ENCODE measurements at regions not wholly inside any gene's neighbourhood (a gene's known extent, or its start where the extent isn't known, plus 50 kb on each side); places are given as distances from the start of the nearest gene placed in this dataset.

DNA sequence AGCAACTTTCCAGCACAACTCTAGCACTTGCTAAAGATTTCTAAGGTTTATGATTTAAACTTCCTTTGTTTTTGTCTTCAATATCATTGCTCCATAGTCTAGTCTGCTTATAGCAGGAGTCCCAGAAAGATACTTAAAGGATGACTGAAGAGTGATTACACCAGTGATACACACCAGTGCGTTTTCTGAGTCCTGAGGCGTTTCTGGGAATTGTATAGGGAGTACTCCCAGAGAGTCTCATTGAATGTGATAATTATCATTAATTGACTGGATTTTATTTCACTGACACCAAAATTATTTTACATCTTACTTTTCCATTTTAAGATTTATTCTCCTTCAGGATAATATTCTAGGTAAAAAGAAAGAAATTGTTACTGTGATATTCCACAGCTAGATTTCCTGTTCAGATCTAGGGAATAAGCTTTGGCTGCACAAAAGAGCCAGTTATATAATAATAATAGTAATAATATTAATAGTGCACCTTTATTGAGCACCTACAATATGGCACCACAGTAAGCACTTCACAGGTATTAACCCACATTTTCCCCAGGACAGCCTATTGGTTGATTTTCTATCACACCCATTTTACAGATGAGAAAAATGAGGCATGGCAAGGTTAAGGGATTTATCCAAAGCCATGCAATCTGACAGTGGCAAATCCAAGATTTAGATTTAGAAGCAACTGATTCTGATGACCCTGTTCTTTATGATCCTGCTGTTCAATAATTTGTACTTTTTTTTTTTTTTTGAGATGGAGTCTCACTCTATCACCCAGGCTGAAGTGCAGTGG, 62.6 kb downstream of the IRX5 start:
- no peak for DNase-seq (ENCODE audit: extremely low spot score)
- TF ChIP-seq ARNT (IDR thresholded peaks at IDR 0.05) (no peak), FOXK2 (IDR thresholded peaks at IDR 0.05) (no peak), CTBP1 (IDR thresholded peaks at IDR 0.05; ENCODE audit: borderline replicate concordance) (no peak), BHLHE40 (IDR thresholded peaks at IDR 0.05; ENCODE audit: borderline replicate concordance) (no peak), ZNF384 (IDR thresholded peaks at IDR 0.05) (no peak)
- POLR2A ChIA-PET = no interaction called here
- CTCF ChIA-PET = no interaction called here

DNA sequence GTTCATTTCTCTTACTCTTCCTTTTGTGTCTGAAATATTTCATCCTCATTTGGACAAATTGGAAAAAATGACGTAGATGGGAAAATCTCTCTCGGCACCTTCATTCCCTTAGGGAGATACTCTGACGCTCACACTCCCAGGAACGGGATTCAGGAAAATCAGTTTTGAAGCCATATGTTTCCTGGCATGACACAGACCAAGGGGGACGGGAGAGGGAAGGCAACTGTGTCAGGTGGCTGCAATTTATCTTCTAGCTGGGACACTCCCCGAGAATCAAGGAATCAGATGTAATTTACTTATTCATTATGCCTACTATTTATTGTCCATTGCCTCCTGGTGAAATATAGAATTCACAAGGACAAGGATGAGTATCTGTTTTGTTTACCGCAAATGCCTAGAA, 65.5 kb downstream of the IRX5 start:
- no peak for DNase-seq (ENCODE audit: extremely low spot score)
- ChIA-PET CTCF (no interaction called here), POLR2A (no interaction called here)
- TF ChIP-seq TARDBP (IDR thresholded peaks at IDR 0.05) (no peak), FOXK2 (IDR thresholded peaks at IDR 0.05) (no peak), ARNT (IDR thresholded peaks at IDR 0.05) (no peak)

DNA sequence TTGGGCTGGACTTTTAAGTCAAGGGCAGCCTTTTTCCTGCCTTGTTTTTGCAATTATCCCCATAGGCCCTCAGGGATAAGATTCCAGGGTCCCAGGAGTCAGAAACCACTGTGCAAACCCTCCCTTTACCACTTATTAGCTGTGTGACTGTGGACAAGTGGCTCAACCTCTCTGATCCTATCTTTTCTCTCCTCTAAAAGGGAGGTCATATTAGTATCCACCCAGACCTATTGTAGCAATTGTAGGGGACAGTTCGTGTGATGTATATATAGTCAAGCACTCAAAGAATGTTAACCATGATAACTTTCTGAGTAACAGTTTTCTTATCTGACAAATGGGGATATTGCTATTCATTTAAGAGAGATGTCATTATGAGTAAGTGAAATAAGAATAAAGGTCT, 68.2 kb downstream of the IRX5 start:
- CTCF ChIA-PET = no interaction called here
- TF ChIP-seq HDGF (IDR thresholded peaks at IDR 0.05; ENCODE audit: borderline replicate concordance) = no peak
- TF ChIP-seq FOXA1 (IDR thresholded peaks at IDR 0.05) = no peak
- TF ChIP-seq, protein P1, sequence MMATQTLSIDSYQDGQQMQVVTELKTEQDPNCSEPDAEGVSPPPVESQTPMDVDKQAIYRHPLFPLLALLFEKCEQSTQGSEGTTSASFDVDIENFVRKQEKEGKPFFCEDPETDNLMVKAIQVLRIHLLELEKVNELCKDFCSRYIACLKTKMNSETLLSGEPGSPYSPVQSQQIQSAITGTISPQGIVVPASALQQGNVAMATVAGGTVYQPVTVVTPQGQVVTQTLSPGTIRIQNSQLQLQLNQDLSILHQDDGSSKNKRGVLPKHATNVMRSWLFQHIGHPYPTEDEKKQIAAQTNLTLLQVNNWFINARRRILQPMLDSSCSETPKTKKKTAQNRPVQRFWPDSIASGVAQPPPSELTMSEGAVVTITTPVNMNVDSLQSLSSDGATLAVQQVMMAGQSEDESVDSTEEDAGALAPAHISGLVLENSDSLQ (IDR thresholded peaks at IDR 0.05) = no peak
- TF ChIP-seq ARNT (IDR thresholded peaks at IDR 0.05) = no peak
- TF ChIP-seq NFRKB (IDR thresholded peaks at IDR 0.05) = no peak
- DNase-seq (ENCODE audit: extremely low spot score) = no peak
- POLR2A ChIA-PET = no interaction called here

DNA sequence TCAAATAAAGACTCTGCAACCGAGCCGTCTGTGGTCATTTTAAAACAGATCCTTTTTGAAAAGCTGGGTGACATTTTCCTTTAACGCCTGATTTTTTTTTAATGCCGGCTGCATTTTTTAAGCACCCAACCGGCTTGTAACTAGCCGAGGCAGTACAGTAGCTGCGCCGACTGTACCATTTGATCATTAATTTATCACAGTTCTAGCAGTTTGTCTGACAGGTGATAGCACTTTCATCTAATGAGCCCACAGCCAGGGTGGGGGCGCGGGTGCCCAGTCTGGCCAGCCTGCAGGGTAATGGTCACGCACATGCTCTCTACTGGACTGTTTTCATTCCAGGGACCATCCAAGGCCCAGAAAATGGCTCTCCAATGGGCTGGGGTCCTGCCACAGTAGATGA, 68.8 kb downstream of the IRX5 start:
- TF ChIP-seq CTBP1 (IDR thresholded peaks at IDR 0.05; ENCODE audit: borderline replicate concordance) = no peak
- TF ChIP-seq FOXA1 (IDR thresholded peaks at IDR 0.05) = no peak
- TF ChIP-seq ELF4 (IDR thresholded peaks at IDR 0.05) = no peak
- TF ChIP-seq FOXK2 (IDR thresholded peaks at IDR 0.05) = no peak
- TF ChIP-seq, protein P1 (IDR thresholded peaks at IDR 0.05) = no peak
- no peak for TF ChIP-seq ZNF384 (IDR thresholded peaks at IDR 0.05)
- TF ChIP-seq SP1 (IDR thresholded peaks at IDR 0.05) = no peak
- no peak for TF ChIP-seq L3MBTL2 (conservative IDR thresholded peaks at IDR 0.05)
- no peak for TF ChIP-seq ARNT (IDR thresholded peaks at IDR 0.05)
- POLR2A ChIA-PET = no interaction called here

DNA sequence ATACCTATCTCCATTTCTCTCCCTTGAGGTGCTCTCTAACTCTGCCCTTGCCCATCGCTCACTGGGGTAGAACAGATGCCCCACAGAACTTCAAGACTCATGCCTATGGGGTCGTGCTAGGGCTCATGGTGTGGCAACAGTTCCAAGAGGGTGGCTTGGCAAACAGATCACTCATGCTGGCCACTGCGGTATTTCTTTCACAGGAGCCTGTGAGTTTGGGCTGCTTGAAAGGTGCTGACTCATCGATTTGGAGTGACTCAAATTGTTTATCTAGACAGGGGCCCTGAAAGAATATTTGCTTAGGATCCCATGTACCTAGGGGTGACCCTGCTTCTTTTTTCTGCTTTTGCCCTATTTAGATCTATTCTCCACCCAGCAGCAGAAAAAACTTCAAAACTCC, 69.9 kb downstream of the IRX5 start:
- POLR2A ChIA-PET = no interaction called here
- CTCF ChIA-PET = no interaction called here
- DNase-seq (ENCODE audit: extremely low spot score) = no peak

More for the DNA sequence above, 68.8 kb downstream of the IRX5 start:
- DNase-seq (ENCODE audit: extremely low spot score) = no peak
- CTCF ChIA-PET = no interaction called here

DNA sequence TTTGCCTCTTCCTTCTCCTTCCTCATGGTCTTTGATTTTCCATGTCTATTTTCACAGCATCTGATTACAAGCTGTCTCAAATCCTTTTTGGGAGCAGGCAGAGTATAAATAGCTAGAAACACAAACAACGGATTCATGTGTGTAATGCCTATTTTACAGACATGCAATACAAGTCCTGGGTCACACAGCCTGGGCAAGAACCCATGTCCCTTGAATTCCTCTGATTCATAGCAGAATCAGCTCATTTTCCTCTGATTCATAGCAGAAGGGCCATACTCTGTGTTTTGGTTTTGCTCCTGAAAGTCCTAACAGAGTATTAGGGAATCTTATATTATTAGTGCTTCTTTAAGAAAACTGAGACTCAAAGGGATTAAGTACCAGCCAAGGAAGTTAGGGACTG, 71.3 kb downstream of the IRX5 start:
- DNase-seq (ENCODE audit: extremely low spot score) = no peak
- TF ChIP-seq FOXA1 (IDR thresholded peaks at IDR 0.05) (no peak), SUZ12 (IDR thresholded peaks at IDR 0.05) (no peak), TARDBP (IDR thresholded peaks at IDR 0.05) (no peak), ZNF384 (IDR thresholded peaks at IDR 0.05) (no peak)
- ChIA-PET CTCF (interaction anchor here (2.0 kb wide), 1 partner anchor 33 kb away, joined by 5 read pairs; no protein-coding TSS in a partner anchor), POLR2A (no interaction called here)

More for the DNA sequence above, 69.9 kb downstream of the IRX5 start:
- no peak for TF ChIP-seq SP1 (IDR thresholded peaks at IDR 0.05)
- no peak for TF ChIP-seq SUZ12 (IDR thresholded peaks at IDR 0.05)
- no peak for TF ChIP-seq ZNF384 (IDR thresholded peaks at IDR 0.05)
- TF ChIP-seq, protein P1 (IDR thresholded peaks at IDR 0.05) = no peak
- no peak for TF ChIP-seq LEF1 (IDR thresholded peaks at IDR 0.05; ENCODE audit: borderline replicate concordance)
- no peak for TF ChIP-seq NFRKB (IDR thresholded peaks at IDR 0.05)
- TF ChIP-seq HDGF (IDR thresholded peaks at IDR 0.05; ENCODE audit: borderline replicate concordance) = no peak
- no peak for TF ChIP-seq CTBP1 (IDR thresholded peaks at IDR 0.05; ENCODE audit: borderline replicate concordance)
- no peak for TF ChIP-seq ARNT (IDR thresholded peaks at IDR 0.05)
- no peak for TF ChIP-seq TARDBP (IDR thresholded peaks at IDR 0.05)
- TF ChIP-seq BHLHE40 (IDR thresholded peaks at IDR 0.05; ENCODE audit: borderline replicate concordance) = no peak
- no peak for TF ChIP-seq ELF4 (IDR thresholded peaks at IDR 0.05)
- no peak for TF ChIP-seq FOXM1 (IDR thresholded peaks at IDR 0.05; ENCODE audit: borderline replicate concordance)
- TF ChIP-seq FOXA1 (IDR thresholded peaks at IDR 0.05) = no peak
- TF ChIP-seq L3MBTL2 (conservative IDR thresholded peaks at IDR 0.05) = no peak
- no peak for TF ChIP-seq FOXK2 (IDR thresholded peaks at IDR 0.05)

DNA sequence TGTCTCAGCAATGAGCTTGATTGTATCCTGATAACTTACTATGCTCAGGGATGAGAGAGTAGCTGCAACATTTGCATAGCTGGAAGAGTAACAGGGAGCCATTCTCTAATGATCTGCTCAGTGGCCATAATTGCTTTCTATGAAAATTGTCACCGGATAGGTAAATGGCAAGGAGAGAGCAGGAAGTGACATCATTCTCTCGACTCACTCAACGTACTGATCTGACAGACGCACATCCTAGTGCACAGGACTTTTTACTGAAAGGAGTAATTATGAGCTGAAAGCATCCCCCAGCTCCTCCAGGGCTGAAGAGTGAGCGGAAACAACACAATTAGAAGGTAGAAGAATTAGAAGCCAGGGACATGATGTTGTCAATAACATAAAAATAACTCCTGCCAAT, 71.8 kb downstream of the IRX5 start:
- POLR2A ChIA-PET = no interaction called here
- DNase-seq (ENCODE audit: extremely low spot score) = no peak
- CTCF ChIA-PET = interaction anchor here (2.0 kb wide), 1 partner anchor 33 kb away, joined by 5 read pairs; no protein-coding TSS in a partner anchor
- no peak for TF ChIP-seq SP1 (IDR thresholded peaks at IDR 0.05)
- no peak for TF ChIP-seq L3MBTL2 (conservative IDR thresholded peaks at IDR 0.05)

Measured in HEK293T (cell line).